HCT116 (cell line): ENCODE measurements at regions not wholly inside any gene's neighbourhood (a gene's known extent, or its start where the extent isn't known, plus 50 kb on each side); places are given as distances from the start of the nearest gene placed in this dataset.

ENCODE experiments used
- ATAC-seq: fragments of 200-7000 bp; cut with Tn5 transposase; 2 replicates; pipeline ENCODE4 v1.9.1; 2020; ENCODE audit warnings: mild to moderate bottlenecking, moderate library complexity
- BruUV-seq: library from RNA; stranded (reverse); fragments of 400-500 nt; replicated peaks from 2 replicates; lab custom pipeline; 2021; lab: Mats Ljungman, UMichigan
- CTCF ChIA-PET: fragments of 300-600 bp; sonication (Branson Sonifier 250); formaldehyde crosslinking; loops from one replicate; lab custom pipeline; 2021; ENCODE audit warnings: antibody characterized with exemption; lab: Charles Lee
- POLR2A ChIA-PET: fragments of 300-600, 350-600 bp; sonication (Branson Sonifier 250); formaldehyde crosslinking; loops from one replicate; lab custom pipeline; 2021; ENCODE audit warnings: antibody characterized with exemption; lab: Charles Lee
- RAD21 ChIA-PET, 2 experiments: fragments of 300-600 bp; sonication (Branson Sonifier 250); formaldehyde crosslinking; loops; one replicate each; lab custom pipeline; 2023; ENCODE audit warnings: low total read pairs in 2 of 2; ENCODE audit not compliant: uncharacterized antibody in 2 of 2, unreplicated experiment in 2 of 2, low non-redundant PET in 1 of 2; lab: Charles Lee
- DNase-seq: peaks from one replicate; pipeline ENCODE4 v3.0.0-alpha.2; 2010; ENCODE audit warnings: low read depth, low spot score
- H2AFZ ChIP-seq: fragments of 200-600 bp; shearing (Covaris generic), sonication (generic); 2 replicates; pipeline ENCODE4 v1.6.1; 2017; ENCODE audit warnings: low read depth, mixed run types, mixed read lengths, antibody characterized with exemption, low read length; ENCODE audit not compliant: poor library complexity, severe bottlenecking
- H3K27ac ChIP-seq: 2 replicates; pipeline ENCODE4 v1.5.1; 2012; ENCODE audit warnings: low read depth, low read length
- H3K27me3 ChIP-seq: fragments of 200-600 bp; sonication (generic); 2 replicates; pipeline ENCODE4 v1.6.1; 2016; ENCODE audit warnings: mixed run types, low read length, mixed read lengths; ENCODE audit not compliant: insufficient read depth
- H3K36me3 ChIP-seq, 2 experiments: fragments of 200-500 bp in 1 of 2; fragments of 200-600 bp in 1 of 2; sonication (Bioruptor generic) in 1 of 2; sonication (generic) in 1 of 2; 2 replicates each; pipeline versions ENCODE4 v1.5.1 to v1.6.1; 2014 to 2016; ENCODE audit warnings: low read length in 2 of 2, inconsistent platforms in 1 of 2, mixed read lengths in 1 of 2, mixed run types in 1 of 2; ENCODE audit not compliant: insufficient read depth in 2 of 2, control insufficient read depth in 1 of 2
- H3K4me1 ChIP-seq, 2 experiments: fragments of 200-600 bp in 1 of 2; sonication (generic) in 1 of 2; 2 replicates each; pipeline versions ENCODE4 v1.5.1 to v1.6.1; 2012 to 2017; ENCODE audit warnings: low read length in 2 of 2, inconsistent platforms in 1 of 2, mild to moderate bottlenecking in 1 of 2, mixed read lengths in 1 of 2, mixed run types in 1 of 2, moderate library complexity in 1 of 2; ENCODE audit not compliant: insufficient read depth in 2 of 2, control insufficient read depth in 1 of 2
- H3K4me2 ChIP-seq: fragments of 200-600 bp; sonication (generic); 2 replicates; pipeline ENCODE4 v1.6.1; 2017; ENCODE audit warnings: mixed run types, low read length, mixed read lengths
- H3K4me3 ChIP-seq, 2 experiments: fragments of 200-600 bp in 1 of 2; sonication (generic) in 1 of 2; replicated peaks in 1 of 2; 2 replicates each; pipeline ENCODE4 v1.5.1; 2011 to 2016; ENCODE audit warnings: low read length in 2 of 2, control low read depth in 1 of 2, low read depth in 1 of 2, mild to moderate bottlenecking in 1 of 2, mixed read lengths in 1 of 2, mixed run types in 1 of 2
- H3K79me2 ChIP-seq: fragments of 200-600 bp; sonication (generic); 2 replicates; pipeline ENCODE4 v1.6.1; 2017; ENCODE audit warnings: mild to moderate bottlenecking, mixed run types, low read length, moderate library complexity, mixed read lengths; ENCODE audit not compliant: insufficient read depth
- H3K9ac ChIP-seq: fragments of 200-600 bp; sonication (generic); 2 replicates; pipeline ENCODE4 v1.6.1; 2016; ENCODE audit warnings: low read length, mixed read lengths
- H3K9me2 ChIP-seq: fragments of 200-600 bp; sonication (generic), shearing (Covaris generic); 2 replicates; pipeline ENCODE4 v1.6.1; 2017; ENCODE audit warnings: mixed run types, mild to moderate bottlenecking, moderate library complexity; ENCODE audit not compliant: insufficient read depth
- H3K9me3 ChIP-seq, 2 experiments: fragments of 200-500 bp in 1 of 2; fragments of 200-600 bp in 1 of 2; sonication (Bioruptor generic) in 1 of 2; sonication (generic) in 1 of 2; 2 replicates each; pipeline ENCODE4 v1.6.1; 2014 to 2017; ENCODE audit warnings: low read length in 2 of 2, mixed read lengths in 2 of 2, inconsistent platforms in 1 of 2, low read depth in 1 of 2, mild to moderate bottlenecking in 1 of 2, mixed run types in 1 of 2, moderate library complexity in 1 of 2; ENCODE audit not compliant: control insufficient read depth in 1 of 2, insufficient read depth in 1 of 2
- H4K20me1 ChIP-seq: fragments of 200-600 bp; sonication (generic), shearing (Covaris generic); 2 replicates; pipeline ENCODE4 v1.6.1; 2017; ENCODE audit warnings: mixed run types, mild to moderate bottlenecking, moderate library complexity; ENCODE audit not compliant: insufficient read depth
- CBX3 ChIP-seq: IDR thresholded peaks from 2 replicates; pipeline ENCODE4 v1.6.1; 2012; ENCODE audit warnings: low read depth
- EGR1 ChIP-seq: IDR thresholded peaks from 2 replicates; pipeline ENCODE4 v1.6.1; 2012; ENCODE audit warnings: low read depth
- ELF1 ChIP-seq: IDR thresholded peaks from 2 replicates; pipeline ENCODE4 v1.6.1; 2012; ENCODE audit warnings: low read depth, borderline replicate concordance
- EZH2 ChIP-seq: fragments of 200-600 bp; sonication (generic); IDR thresholded peaks from 2 replicates; pipeline ENCODE4 v1.6.1; 2017; ENCODE audit warnings: antibody characterized with exemption, mixed run types
- EZH2phosphoT487 ChIP-seq: fragments of 200-600 bp; IDR thresholded peaks from 2 replicates; pipeline ENCODE4 v1.6.1; 2018; ENCODE audit warnings: antibody characterized with exemption, borderline replicate concordance
- FOSL1 ChIP-seq: IDR thresholded peaks from 2 replicates; pipeline ENCODE4 v1.6.1; 2012; ENCODE audit warnings: low read depth
- JUND ChIP-seq: IDR thresholded peaks from 2 replicates; pipeline ENCODE4 v1.6.1; 2012
- POLR2A ChIP-seq: IDR thresholded peaks from 2 replicates; pipeline ENCODE4 v1.7.0; 2011; ENCODE audit warnings: borderline replicate concordance; ENCODE audit not compliant: insufficient read depth, insufficient read length; ENCODE audit errors: extremely low read depth
- POLR2AphosphoS5 ChIP-seq: IDR thresholded peaks from 2 replicates; pipeline ENCODE4 v1.6.1; 2011; ENCODE audit warnings: mild to moderate bottlenecking, low read depth, low read length, moderate library complexity
- RAD21 ChIP-seq: IDR thresholded peaks from 2 replicates; pipeline ENCODE4 v1.6.1; 2012; ENCODE audit warnings: low read depth, mild to moderate bottlenecking
- SP1 ChIP-seq: IDR thresholded peaks from 2 replicates; pipeline ENCODE4 v1.6.1; 2012; ENCODE audit warnings: low read depth
- TCF7L2 ChIP-seq: IDR thresholded peaks from 2 replicates; pipeline ENCODE4 v1.7.0; 2011; ENCODE audit warnings: borderline replicate concordance, inconsistent platforms; ENCODE audit not compliant: insufficient read depth, insufficient read length; ENCODE audit errors: extremely low read depth
- YY1 ChIP-seq: IDR thresholded peaks from 2 replicates; pipeline ENCODE4 v1.6.1; 2011; ENCODE audit warnings: low read length, low read depth, moderate library complexity, mild to moderate bottlenecking; ENCODE audit not compliant: insufficient replicate concordance; ENCODE audit errors: extremely low read depth
- ZBTB33 ChIP-seq: IDR thresholded peaks from 2 replicates; pipeline ENCODE4 v1.6.1; 2011; ENCODE audit warnings: mild to moderate bottlenecking, low read length, moderate library complexity; ENCODE audit not compliant: insufficient replicate concordance; ENCODE audit errors: extremely low read depth
- ZFX ChIP-seq: fragments of 450-650 bp; IDR thresholded peaks from 2 replicates; pipeline ENCODE4 v1.6.1; 2017
- ZNF274 ChIP-seq: fragments of 200-500 bp; sonication (Bioruptor generic); IDR thresholded peaks from 2 replicates; pipeline ENCODE4 v1.6.1; 2014; ENCODE audit warnings: mild to moderate bottlenecking, low read depth, low read length, inconsistent platforms
- intact Hi-C: fragments of 100-400 bp; cut with micrococcal nuclease; formaldehyde crosslinking; loops from 2 replicates; pipeline ENCODE4 v1.10.0; 2022
- TF ChIP-seq, protein P1 (sequence below): IDR thresholded peaks from 2 replicates; pipeline ENCODE4 v1.6.1; 2012
- TF ChIP-seq, protein P2 (sequence below): IDR thresholded peaks from 2 replicates; pipeline ENCODE4 v1.6.1; 2012

DNA sequence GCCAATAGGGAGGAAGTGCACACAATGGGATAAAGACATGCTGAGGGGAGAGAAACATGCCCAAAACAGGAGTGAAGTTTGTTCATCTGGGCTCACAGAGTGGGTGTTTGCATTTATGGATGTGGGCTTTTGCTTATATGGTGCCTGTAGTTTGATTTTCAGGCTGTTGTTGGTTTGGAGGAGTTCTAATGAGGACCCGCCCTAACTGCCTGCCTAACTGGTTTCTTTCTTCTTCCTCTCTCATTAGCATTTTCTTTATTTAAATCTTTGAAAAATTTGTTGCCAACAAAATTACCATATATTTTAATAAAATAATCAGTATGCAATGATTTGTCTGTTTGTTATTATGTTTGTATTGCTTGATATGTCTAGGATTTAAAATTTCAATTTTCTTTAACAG lies 1965.8 kb downstream of the C4orf33 start:
- TF ChIP-seq SP1 (no peak), POLR2A (no peak), EZH2phosphoT487 (no peak), EZH2 (no peak), ZNF274 (no peak), TCF7L2 (no peak), POLR2AphosphoS5 (no peak), CBX3 (no peak)
- TF ChIP-seq, protein P1, sequence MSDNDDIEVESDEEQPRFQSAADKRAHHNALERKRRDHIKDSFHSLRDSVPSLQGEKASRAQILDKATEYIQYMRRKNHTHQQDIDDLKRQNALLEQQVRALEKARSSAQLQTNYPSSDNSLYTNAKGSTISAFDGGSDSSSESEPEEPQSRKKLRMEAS, result no peak
- TF ChIP-seq, protein P2, sequence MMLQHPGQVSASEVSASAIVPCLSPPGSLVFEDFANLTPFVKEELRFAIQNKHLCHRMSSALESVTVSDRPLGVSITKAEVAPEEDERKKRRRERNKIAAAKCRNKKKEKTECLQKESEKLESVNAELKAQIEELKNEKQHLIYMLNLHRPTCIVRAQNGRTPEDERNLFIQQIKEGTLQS, result no peak
- TF ChIP-seq, all 23 proteins: peak for 0
- Histone ChIP-seq H3K4me1 (no peaks in the 10 kb centered on the region), H4K20me1 (no peaks in the 10 kb centered on the region), H3K9ac (no peak overlapping the region), H3K9me3 (peaks cover 0 to 3% of the 10 kb centered on the region in 2 experiments; a peak in 2 of 4 replicates), H2AFZ (no peak overlapping the region), H3K27ac (no peak overlapping the region), H3K27me3 (no peaks in the 10 kb centered on the region), H3K9me2 (no peaks in the 10 kb centered on the region), H3K79me2 (no peaks in the 10 kb centered on the region), H3K4me2 (no peak overlapping the region), H3K4me3 (no peak overlapping the region), H3K36me3 (no peaks in the 10 kb centered on the region)
- CTCF ChIA-PET, result no interaction called here
- no peak for ATAC-seq
- intact Hi-C loops, result no loop called here
- BruUV-seq, result no TSS peak
- DNase-seq, result no peak
- RAD21 ChIA-PET, result no interaction called here
- POLR2A ChIA-PET, result no interaction called here

DNA sequence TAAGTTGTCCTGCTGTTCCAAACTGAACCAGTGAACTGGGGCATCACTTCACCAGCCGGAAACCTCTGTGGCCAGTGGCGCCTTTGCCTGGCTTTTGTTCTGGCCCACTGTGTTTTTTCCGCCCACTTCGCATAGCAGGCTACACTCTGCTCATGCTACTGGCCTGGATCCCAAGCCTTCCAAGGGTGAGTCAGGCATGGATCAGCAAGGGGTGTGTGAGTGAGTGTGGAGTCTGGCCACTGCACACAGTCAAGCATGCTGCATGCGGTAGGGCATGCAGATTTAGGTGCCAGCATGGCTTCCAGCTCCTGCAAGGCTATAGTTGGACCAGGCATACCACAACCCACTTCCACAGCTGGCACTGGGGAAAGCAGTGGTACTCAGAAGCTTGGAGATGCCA lies 1967.9 kb downstream of the C4orf33 start:
- H3K9ac ChIP-seq, result no peak overlapping the region
- H3K9me3 ChIP-seq, result peaks cover 0 to 3% of the 10 kb centered on the region in 2 experiments; a peak in 2 of 4 replicates
- no peak overlapping the region for H3K4me2 ChIP-seq
- H4K20me1 ChIP-seq, result no peaks in the 10 kb centered on the region
- POLR2A ChIA-PET, result no interaction called here
- H2AFZ ChIP-seq, result no peak overlapping the region
- H3K4me1 ChIP-seq, result no peaks in the 10 kb centered on the region
- CTCF ChIA-PET, result no interaction called here
- no peaks in the 10 kb centered on the region for H3K36me3 ChIP-seq
- intact Hi-C loops, result no loop called here
- H3K79me2 ChIP-seq, result no peaks in the 10 kb centered on the region
- no peaks in the 10 kb centered on the region for H3K9me2 ChIP-seq
- no peak overlapping the region for H3K27ac ChIP-seq
- H3K27me3 ChIP-seq, result no peaks in the 10 kb centered on the region
- RAD21 ChIA-PET, result no interaction called here
- no peak for ATAC-seq
- no peak overlapping the region for H3K4me3 ChIP-seq
- BruUV-seq, result no TSS peak
- no peak for DNase-seq
- TF ChIP-seq ELF1, result no peak
- no peak for TF ChIP-seq RAD21
- TF ChIP-seq JUND, result no peak
- no peak for TF ChIP-seq FOSL1
- no peak for TF ChIP-seq TCF7L2
- no peak for TF ChIP-seq EGR1
- no peak for TF ChIP-seq POLR2A
- no peak for TF ChIP-seq ZFX
- no peak for TF ChIP-seq ZBTB33
- no peak for TF ChIP-seq EZH2
- no peak for TF ChIP-seq YY1
- no peak for TF ChIP-seq ZNF274
- no peak for TF ChIP-seq POLR2AphosphoS5
- TF ChIP-seq, protein P2, result no peak
